Ascending aorta (tissue), 2 donors: ENCODE measurements at regions not wholly inside any gene's neighbourhood (a gene's known extent, or its start where the extent isn't known, plus 50 kb on each side); places are given as distances from the start of the nearest gene placed in this dataset.

Experiments
- DNase-seq, 2 donors: peaks; one replicate each; pipeline ENCODE4 v3.0.0-alpha.2; 2019; ENCODE audit warnings: low spot score in 2 of 2
- H3K27ac ChIP-seq, 2 donors: fragments of 200-600 bp; sonication (generic); one replicate each; pipeline ENCODE4 v1.5.1; 2016 to 2017; ENCODE audit warnings: mild to moderate bottlenecking in 1 of 2
- H3K27me3 ChIP-seq: fragments of 200-600 bp; sonication (generic); one replicate; pipeline ENCODE4 v1.5.1; 2017
- H3K36me3 ChIP-seq, 2 donors: fragments of 200-600 bp; sonication (generic); one replicate each; pipeline ENCODE4 v1.5.1; 2016
- H3K4me1 ChIP-seq, 2 donors: fragments of 200-600 bp; sonication (generic); one replicate each; pipeline ENCODE4 v1.5.1; 2016 to 2017; ENCODE audit warnings: mild to moderate bottlenecking in 1 of 2
- H3K4me3 ChIP-seq, 2 donors: fragments of 200-600 bp; sonication (generic); one replicate each; pipeline ENCODE4 v1.5.1; 2016 to 2017; ENCODE audit warnings: mild to moderate bottlenecking in 1 of 2
- H3K9me3 ChIP-seq, 2 donors: fragments of 200-600 bp; sonication (generic); one replicate each; pipeline ENCODE4 v1.5.1; 2016
- intact Hi-C: fragments of 100-400 bp; cut with DNase I; formaldehyde crosslinking; loops from one replicate; pipeline ENCODE4 v1.15.1; 2023
- TF ChIP-seq, protein P1 (sequence below), 3 experiments: fragments of 200-600 bp in 2 of 3; fragments of 450-650 bp in 1 of 3; sonication (generic) in 2 of 3; IDR thresholded peaks; one replicate each; pipeline ENCODE4 v1.5.1; 2016 to 2019; ENCODE audit warnings: antibody characterized with exemption in 3 of 3, mild to moderate bottlenecking in 1 of 3, moderate library complexity in 1 of 3

DNA sequence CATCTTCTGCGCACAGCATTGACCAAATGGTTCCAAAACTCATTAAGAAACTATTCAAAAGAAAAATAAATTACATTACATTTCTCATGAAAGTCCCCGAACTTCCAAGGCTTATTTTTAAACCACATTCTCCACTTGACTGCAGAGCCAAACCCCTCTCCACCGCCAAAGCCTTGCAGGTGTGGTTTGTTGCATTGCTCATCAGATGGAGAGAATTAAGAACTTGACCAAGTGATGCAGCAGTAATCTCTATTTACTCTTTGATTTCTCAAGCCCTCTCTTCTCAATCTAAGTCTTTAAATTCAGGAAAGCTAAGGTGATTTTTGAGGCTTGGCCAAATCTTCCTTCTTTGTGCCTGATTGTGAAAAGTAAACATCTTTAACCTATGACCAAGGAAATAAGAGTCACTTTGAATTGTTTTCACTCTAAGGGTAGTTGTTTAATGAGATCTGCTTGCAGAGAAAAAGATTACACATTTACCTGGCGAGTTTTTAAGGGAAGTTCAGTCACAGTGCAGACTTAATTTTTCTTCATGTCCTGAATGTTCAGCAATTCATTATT lies 290.5 kb upstream of the ITGA1 start:
- H3K27me3 ChIP-seq: no peaks in the 10 kb centered on the region
- TF ChIP-seq, protein P1, sequence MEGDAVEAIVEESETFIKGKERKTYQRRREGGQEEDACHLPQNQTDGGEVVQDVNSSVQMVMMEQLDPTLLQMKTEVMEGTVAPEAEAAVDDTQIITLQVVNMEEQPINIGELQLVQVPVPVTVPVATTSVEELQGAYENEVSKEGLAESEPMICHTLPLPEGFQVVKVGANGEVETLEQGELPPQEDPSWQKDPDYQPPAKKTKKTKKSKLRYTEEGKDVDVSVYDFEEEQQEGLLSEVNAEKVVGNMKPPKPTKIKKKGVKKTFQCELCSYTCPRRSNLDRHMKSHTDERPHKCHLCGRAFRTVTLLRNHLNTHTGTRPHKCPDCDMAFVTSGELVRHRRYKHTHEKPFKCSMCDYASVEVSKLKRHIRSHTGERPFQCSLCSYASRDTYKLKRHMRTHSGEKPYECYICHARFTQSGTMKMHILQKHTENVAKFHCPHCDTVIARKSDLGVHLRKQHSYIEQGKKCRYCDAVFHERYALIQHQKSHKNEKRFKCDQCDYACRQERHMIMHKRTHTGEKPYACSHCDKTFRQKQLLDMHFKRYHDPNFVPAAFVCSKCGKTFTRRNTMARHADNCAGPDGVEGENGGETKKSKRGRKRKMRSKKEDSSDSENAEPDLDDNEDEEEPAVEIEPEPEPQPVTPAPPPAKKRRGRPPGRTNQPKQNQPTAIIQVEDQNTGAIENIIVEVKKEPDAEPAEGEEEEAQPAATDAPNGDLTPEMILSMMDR (IDR thresholded peaks at IDR 0.05): no peak
- no peak for DNase-seq
- no peaks in the 10 kb centered on the region for H3K4me1 ChIP-seq
- no peaks in the 10 kb centered on the region for H3K9me3 ChIP-seq
- no peak overlapping the region for H3K27ac ChIP-seq
- H3K4me3 ChIP-seq: no peak overlapping the region
- H3K36me3 ChIP-seq: no peaks in the 10 kb centered on the region
- intact Hi-C loops: no loop called here

DNA sequence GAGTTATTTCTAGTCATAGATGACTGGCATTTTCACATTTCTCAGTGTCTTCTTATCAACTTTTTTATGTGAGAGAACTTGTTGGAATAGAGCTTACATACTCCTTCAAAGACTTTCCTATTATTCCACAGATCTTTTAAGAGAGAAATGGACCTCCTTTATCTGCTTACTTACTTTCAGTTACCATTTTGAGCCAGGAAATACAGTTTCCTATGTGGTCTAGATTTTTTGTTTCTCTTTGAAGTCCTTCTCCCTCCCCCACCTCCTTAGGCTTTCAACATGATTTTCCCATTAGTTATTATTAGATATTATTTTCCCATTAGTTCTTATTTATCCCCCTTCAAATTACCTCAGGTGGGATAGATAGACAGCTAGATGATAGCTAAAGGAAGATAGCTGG lies 289.1 kb upstream of the ITGA1 start:
- Histone ChIP-seq H3K4me1 (no peaks in the 10 kb centered on the region), H3K27me3 (no peaks in the 10 kb centered on the region), H3K27ac (no peak overlapping the region), H3K36me3 (no peaks in the 10 kb centered on the region), H3K4me3 (no peak overlapping the region), H3K9me3 (no peaks in the 10 kb centered on the region)
- intact Hi-C loops: no loop called here
- TF ChIP-seq, protein P1 (IDR thresholded peaks at IDR 0.05): no peak
- DNase-seq: no peak

DNA sequence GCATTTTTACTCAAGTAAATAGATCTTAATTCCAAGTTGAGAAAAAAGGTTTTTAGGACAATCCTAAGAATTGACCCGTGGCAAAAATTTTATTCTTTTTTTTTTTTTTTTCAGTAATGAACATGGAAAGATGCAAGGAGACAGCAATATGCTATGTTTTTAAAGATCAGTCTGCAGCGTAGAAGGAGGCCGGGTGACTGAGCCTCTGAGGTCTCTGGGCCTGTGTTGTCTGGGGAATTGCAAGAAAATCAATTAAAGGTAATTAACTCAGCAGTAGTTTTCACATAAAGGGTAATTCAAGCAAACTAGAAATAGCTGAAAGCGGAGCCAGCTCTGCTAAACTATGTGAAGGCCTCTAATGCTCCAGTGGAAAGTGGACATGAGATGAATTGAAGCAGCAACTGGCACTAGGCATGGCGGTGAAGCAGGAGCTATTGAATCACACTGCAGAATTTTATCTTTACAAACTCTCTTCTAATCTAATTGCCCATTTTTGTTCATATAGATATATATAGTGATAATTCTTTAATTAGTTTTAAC lies 285.2 kb upstream of the ITGA1 start:
- no peak for DNase-seq
- no peak overlapping the region for H3K4me3 ChIP-seq
- no peaks in the 10 kb centered on the region for H3K27me3 ChIP-seq
- H3K36me3 ChIP-seq: no peaks in the 10 kb centered on the region
- H3K27ac ChIP-seq: no peak overlapping the region
- no peaks in the 10 kb centered on the region for H3K9me3 ChIP-seq
- TF ChIP-seq, protein P1 (IDR thresholded peaks at IDR 0.05): no peak
- intact Hi-C loops: no loop called here
- H3K4me1 ChIP-seq: no peaks in the 10 kb centered on the region

DNA sequence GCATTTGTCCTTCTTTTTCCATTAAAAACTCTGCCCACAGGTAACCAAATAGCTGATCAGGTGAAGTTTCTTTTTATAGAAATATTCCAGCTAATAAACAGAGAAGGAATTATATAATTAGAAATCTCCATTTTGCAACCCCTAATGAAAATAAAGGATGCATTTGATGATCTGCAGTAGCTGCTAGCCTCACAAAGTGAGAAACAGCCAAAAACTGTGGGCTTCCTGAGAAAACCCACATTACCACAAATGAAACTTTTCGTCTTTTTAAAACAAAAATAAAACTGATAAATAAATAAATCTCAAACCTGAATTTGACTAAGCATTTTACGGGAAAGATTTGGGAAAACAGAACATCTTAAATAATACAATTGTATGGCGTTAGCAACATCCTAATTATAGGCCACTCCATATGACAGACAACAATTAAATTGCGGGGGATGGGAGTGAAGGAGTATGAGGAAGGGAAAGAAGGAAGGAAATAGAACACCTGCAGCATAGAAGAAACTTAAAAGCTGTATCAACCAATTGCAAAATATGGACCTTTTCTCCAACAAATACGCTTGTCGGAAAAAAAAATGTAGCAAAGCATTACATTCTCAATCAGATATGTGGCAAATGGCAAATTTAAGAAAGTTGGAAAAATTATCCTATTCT lies 283.0 kb upstream of the ITGA1 start:
- H3K27me3 ChIP-seq: no peaks in the 10 kb centered on the region
- H3K9me3 ChIP-seq: no peaks in the 10 kb centered on the region
- intact Hi-C loops: no loop called here
- no peak overlapping the region for H3K27ac ChIP-seq
- no peaks in the 10 kb centered on the region for H3K4me1 ChIP-seq
- no peak for DNase-seq
- TF ChIP-seq, protein P1 (IDR thresholded peaks at IDR 0.05): no peak
- H3K36me3 ChIP-seq: no peaks in the 10 kb centered on the region
- H3K4me3 ChIP-seq: no peak overlapping the region

DNA sequence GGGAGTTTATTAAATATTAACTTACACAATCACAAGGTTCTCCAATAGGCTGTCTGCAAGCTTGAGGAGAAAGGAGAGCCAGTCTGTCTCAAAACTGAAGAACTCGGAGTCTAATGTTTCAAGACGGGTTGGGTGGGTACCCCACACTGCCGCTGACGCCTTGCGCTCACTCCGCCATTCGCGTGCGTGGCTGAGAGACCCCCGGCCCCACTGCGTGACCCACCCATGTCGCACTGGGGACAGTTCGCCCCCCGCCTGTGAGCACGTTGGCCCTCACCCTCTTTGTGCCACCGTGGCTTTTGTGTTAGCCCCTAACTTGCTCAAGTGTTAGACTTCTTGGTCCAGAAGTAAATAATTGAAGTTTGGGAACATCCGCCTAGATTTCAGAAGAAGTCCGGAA lies 270.0 kb upstream of the ITGA1 start:
- no peaks in the 10 kb centered on the region for H3K4me1 ChIP-seq
- H3K27ac ChIP-seq: no peak overlapping the region
- intact Hi-C loops: no loop called here
- no peak for DNase-seq
- H3K4me3 ChIP-seq: no peak overlapping the region
- TF ChIP-seq, protein P1 (IDR thresholded peaks at IDR 0.05): no peak
- H3K9me3 ChIP-seq: no peaks in the 10 kb centered on the region
- H3K36me3 ChIP-seq: no peaks in the 10 kb centered on the region
- no peaks in the 10 kb centered on the region for H3K27me3 ChIP-seq
